ENCODE measurements at regions not wholly inside any gene's neighbourhood (a gene's known extent, or its start where the extent isn't known, plus 50 kb on each side); places are given as distances from the start of the nearest gene placed in this dataset.

GRCh38 chr5:76029739-76030138, 53.4 kb upstream of the SV2C start (continued):
- TF ChIP-seq TAF1 (IDR thresholded peaks at IDR 0.05; ENCODE audit: low read depth, low read length), result no peak
- TF ChIP-seq ASH2L (IDR thresholded peaks at IDR 0.05; ENCODE audit: low read length), result no peak
- no peak for TF ChIP-seq CTBP2 (IDR thresholded peaks at IDR 0.05; ENCODE audit: borderline replicate concordance, insufficient read depth, insufficient read length, low read length)
- no peak for TF ChIP-seq HDAC6 (IDR thresholded peaks at IDR 0.05; ENCODE audit: low read depth, low read length)
- TF ChIP-seq KDM1A (IDR thresholded peaks at IDR 0.05; ENCODE audit: borderline replicate concordance, low read length), result no peak

Measured in H1 (cell line).